PFSK-1 (cell line): ENCODE measurements at regions not wholly inside any gene's neighbourhood (a gene's known extent, or its start where the extent isn't known, plus 50 kb on each side); places are given as distances from the start of the nearest gene placed in this dataset.

ENCODE experiments used
- FOXP2 ChIP-seq: optimal IDR thresholded peaks from 2 replicates; pipeline ENCODE3; 2011; ENCODE audit warnings: borderline replicate concordance, control low read depth, inconsistent platforms; ENCODE audit not compliant: insufficient read depth; ENCODE audit errors: extremely low read length, extremely low read depth
- SIN3A ChIP-seq: IDR thresholded peaks from 2 replicates; pipeline ENCODE4 v1.6.1; 2012; ENCODE audit warnings: mild to moderate bottlenecking, low read length, moderate library complexity, borderline replicate concordance; ENCODE audit not compliant: insufficient read depth

DNA sequence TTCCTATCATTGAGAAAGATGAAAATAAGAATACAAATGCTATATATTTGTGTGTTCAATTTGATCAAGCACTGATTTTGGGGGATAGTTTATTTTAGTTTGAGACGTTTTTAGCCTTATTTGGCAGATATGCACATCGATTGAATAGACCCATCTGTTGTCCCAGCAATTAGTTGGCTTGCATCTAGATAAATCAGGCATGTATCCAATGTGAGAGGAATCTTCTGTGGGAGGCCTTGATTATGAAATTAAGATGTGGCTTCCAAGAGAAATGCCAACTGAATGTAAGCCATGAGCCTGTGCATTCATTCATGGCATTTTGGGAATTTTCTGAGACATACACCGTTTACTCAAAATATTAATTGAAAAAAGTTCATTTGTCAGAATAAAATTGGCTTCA lies 623.1 kb downstream of the TECRL start:
- TF ChIP-seq SIN3A, result no peak
- TF ChIP-seq FOXP2, result no peak
